ENCODE measurements at regions not wholly inside any gene's neighbourhood (a gene's known extent, or its start where the extent isn't known, plus 50 kb on each side); places are given as distances from the start of the nearest gene placed in this dataset.

DNA sequence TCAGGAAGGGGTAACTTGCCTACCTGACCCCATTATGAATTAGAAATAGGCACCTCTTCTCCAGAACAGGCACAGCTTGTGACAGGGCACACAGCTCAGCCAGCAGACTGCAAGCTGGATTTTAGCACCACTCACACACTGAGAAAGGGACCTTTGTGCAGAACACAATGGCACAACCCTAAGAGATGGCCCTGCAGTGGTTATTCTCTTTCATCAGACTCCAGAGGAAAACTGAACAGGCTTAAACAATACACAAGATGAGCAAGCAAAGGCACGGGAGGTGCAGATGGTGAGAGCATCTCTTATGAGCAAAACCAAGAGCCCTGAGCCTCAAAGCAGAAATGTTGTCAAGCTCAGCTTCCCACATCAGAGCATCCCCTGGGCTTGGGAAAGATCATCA lies 93.8 kb upstream of the LRRC55 start:
- H3K27ac Mint-ChIP-seq: no peak overlapping the region
- no peaks in the 10 kb centered on the region for H3K4me1 Mint-ChIP-seq
- no peak overlapping the region for H3K4me3 Mint-ChIP-seq
- intact Hi-C loops (cut with micrococcal nuclease): no loop called here
- no peaks in the 10 kb centered on the region for H3K9me3 Mint-ChIP-seq
- H3K36me3 Mint-ChIP-seq (ENCODE audit: low read depth): no peaks in the 10 kb centered on the region
- no peaks in the 10 kb centered on the region for H3K27me3 Mint-ChIP-seq
- DNase-seq: no peak

DNA sequence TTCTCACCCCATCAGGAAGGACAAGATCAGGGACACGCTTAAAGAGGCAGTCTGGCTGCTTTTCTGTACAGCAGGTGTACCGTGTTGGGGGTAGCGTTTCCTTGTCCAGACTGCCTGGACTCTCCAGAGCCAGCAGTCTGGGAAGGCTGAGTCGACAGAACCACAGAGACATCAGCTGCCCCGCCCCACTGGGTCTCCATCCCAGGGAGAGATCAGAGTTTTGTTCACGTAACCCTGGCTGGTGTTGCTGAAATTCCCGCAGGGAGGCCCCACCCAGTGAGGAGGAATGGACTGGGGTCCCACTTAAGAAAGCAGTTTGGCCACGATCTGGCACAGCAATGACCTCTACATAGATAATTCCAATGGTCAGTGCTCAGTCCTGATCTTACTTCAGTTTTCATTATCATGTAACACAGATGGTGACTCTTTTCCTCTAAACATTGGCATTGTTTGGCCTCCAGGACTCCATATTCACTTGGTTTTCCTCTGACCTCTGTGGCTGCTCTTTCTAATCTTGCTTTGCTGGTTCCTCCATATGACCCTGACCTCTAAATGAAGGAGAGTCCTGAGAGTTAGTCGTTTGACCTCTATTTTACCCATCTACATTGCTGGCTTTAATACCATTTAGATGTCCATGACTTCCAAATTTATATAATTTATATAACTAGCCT lies 89.6 kb upstream of the LRRC55 start:
- DNase-seq: no peak
- Mint-ChIP-seq H3K36me3 (ENCODE audit: low read depth) (no peaks in the 10 kb centered on the region), H3K27me3 (no peaks in the 10 kb centered on the region), H3K9me3 (no peaks in the 10 kb centered on the region), H3K27ac (no peak overlapping the region), H3K4me1 (no peaks in the 10 kb centered on the region), H3K4me3 (no peak overlapping the region)
- intact Hi-C loops (cut with micrococcal nuclease): no loop called here

DNA sequence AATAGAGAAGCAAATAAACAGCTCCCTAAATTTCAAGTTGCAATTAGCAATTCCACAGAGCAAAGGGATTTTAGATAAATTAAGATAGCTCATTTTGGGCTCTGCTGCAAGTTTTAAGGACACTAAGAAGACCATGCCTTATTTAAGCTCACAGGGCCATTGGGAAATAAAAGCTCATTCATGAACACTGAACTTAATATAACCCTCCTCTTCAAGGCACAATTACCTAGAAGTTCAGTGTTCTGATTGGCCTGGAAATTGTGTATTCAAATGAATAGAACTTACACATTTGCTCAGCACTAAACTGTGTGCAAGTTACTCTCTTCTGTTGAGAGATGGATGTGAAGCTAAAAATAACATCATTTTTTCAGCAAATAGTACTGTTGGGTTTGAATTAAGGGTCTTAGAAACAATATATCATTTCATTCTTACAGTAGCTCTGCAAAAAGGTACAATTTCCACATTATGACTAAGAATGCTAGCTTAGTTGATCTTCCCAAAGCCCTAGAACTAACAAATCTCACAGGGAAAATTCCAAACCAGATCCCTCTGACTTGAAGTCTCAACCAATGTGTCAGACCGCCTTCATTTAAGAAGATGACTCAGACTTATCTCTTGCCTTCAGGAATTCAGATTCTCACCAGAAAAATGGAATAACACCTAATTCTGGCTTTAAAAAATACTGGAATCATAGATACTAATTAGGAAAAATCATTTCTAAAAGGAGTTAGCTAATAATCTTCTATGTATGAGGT lies 87.4 kb upstream of the LRRC55 start:
- H3K4me3 Mint-ChIP-seq: no peak overlapping the region
- no peaks in the 10 kb centered on the region for H3K9me3 Mint-ChIP-seq

DNA sequence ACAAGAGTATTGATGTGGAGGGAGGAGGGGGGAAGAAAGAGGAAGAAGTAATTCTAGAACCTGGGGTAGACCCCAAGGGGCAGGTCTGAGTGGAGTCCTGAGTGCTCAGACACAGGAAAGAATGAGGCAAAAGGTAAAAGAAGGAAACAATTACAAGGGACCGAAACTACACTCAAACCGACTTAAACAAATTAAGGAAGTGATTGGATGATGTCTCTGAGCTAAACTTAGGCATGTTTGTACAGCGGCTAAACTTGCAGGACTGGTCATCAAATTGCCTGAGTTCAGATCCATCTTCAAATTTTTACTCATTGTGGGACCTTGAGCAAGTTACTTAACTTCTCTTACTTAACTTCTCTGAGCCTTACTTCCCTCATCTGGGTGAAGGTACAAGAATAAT lies 86.3 kb upstream of the LRRC55 start:
- H3K36me3 Mint-ChIP-seq (ENCODE audit: low read depth): no peaks in the 10 kb centered on the region

More for the DNA sequence above, 87.4 kb upstream of the LRRC55 start:
- no peak for DNase-seq
- H3K27me3 Mint-ChIP-seq: no peaks in the 10 kb centered on the region
- no peaks in the 10 kb centered on the region for H3K36me3 Mint-ChIP-seq (ENCODE audit: low read depth)
- no peak overlapping the region for H3K27ac Mint-ChIP-seq
- intact Hi-C loops (cut with micrococcal nuclease): no loop called here
- no peaks in the 10 kb centered on the region for H3K4me1 Mint-ChIP-seq

DNA sequence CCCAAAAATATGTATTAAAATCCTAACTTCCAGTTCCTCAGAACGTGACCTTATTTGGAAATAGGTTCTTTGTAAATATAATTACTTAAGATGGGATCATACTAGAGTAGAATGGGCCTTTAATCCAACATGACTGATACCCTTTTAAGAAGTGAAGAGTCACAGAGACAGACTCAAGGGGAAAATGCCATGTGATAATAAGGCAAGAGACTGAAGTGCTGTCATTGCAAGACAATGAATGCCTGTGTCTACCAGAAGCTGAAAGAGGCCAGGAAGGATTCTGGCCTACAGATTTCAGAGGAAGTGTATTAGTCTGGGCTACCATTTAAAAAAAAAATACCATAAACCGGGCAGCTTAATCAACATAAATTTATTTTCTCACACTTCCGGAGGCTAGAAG lies 85.9 kb upstream of the LRRC55 start:
- no peaks in the 10 kb centered on the region for H3K27me3 Mint-ChIP-seq
- intact Hi-C loops (cut with micrococcal nuclease): no loop called here
- H3K36me3 Mint-ChIP-seq (ENCODE audit: low read depth): no peaks in the 10 kb centered on the region
- no peaks in the 10 kb centered on the region for H3K4me1 Mint-ChIP-seq
- H3K27ac Mint-ChIP-seq: no peak overlapping the region
- DNase-seq: no peak
- no peaks in the 10 kb centered on the region for H3K9me3 Mint-ChIP-seq
- H3K4me3 Mint-ChIP-seq: no peak overlapping the region

More for the DNA sequence above, 86.3 kb upstream of the LRRC55 start:
- Mint-ChIP-seq H3K4me3 (no peak overlapping the region), H3K9me3 (no peaks in the 10 kb centered on the region), H3K27ac (no peak overlapping the region), H3K27me3 (no peaks in the 10 kb centered on the region), H3K4me1 (no peaks in the 10 kb centered on the region)
- DNase-seq: no peak
- intact Hi-C loops (cut with micrococcal nuclease): no loop called here

DNA sequence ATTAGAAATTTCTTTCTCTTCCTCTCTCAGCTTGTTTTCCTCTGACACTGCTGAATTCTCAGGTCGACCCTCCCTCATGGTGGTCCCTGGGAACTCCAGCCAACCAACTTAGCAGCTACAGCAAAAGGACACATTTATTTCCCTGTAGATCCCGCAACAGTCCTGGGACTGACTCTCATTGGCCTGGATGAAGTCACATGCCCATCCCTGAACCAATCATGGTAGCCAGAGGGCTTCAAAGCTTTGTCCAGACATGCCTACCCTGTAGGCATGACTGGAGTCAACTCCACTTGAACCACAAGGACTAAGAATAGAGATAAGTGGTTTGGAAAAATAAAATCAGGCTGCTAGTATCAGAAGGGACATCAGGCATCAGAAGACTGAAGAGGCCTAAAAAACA lies 84.6 kb upstream of the LRRC55 start:
- Mint-ChIP-seq H3K27me3 (no peaks in the 10 kb centered on the region), H3K4me1 (no peaks in the 10 kb centered on the region), H3K36me3 (ENCODE audit: low read depth) (no peaks in the 10 kb centered on the region), H3K4me3 (no peak overlapping the region), H3K9me3 (no peaks in the 10 kb centered on the region), H3K27ac (no peak overlapping the region)
- intact Hi-C loops (cut with micrococcal nuclease): no loop called here
- no peak for DNase-seq

DNA sequence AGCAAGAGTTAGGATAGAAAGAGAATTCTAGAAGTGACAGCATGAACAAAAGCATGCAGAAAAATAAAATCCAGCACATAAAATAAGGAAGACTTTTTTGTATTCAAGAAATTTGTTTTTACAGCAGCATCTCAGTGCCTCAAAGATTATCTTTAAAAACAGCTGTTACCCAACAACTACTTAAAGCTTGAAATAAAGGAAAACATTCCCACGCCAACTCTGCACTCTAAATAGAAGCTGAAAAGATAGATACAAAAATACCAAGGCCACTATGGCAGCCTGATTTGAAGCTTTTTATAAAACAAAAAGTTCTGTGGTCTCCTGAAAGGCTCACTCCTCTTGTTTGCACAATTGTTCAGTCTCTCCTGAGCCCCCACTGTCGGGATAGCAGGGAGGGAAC lies 83.6 kb upstream of the LRRC55 start:
- H3K4me1 Mint-ChIP-seq: no peaks in the 10 kb centered on the region
- intact Hi-C loops (cut with micrococcal nuclease): no loop called here
- no peaks in the 10 kb centered on the region for H3K9me3 Mint-ChIP-seq
- no peak for DNase-seq
- no peaks in the 10 kb centered on the region for H3K36me3 Mint-ChIP-seq (ENCODE audit: low read depth)
- no peaks in the 10 kb centered on the region for H3K27me3 Mint-ChIP-seq
- no peak overlapping the region for H3K27ac Mint-ChIP-seq
- H3K4me3 Mint-ChIP-seq: no peak overlapping the region

DNA sequence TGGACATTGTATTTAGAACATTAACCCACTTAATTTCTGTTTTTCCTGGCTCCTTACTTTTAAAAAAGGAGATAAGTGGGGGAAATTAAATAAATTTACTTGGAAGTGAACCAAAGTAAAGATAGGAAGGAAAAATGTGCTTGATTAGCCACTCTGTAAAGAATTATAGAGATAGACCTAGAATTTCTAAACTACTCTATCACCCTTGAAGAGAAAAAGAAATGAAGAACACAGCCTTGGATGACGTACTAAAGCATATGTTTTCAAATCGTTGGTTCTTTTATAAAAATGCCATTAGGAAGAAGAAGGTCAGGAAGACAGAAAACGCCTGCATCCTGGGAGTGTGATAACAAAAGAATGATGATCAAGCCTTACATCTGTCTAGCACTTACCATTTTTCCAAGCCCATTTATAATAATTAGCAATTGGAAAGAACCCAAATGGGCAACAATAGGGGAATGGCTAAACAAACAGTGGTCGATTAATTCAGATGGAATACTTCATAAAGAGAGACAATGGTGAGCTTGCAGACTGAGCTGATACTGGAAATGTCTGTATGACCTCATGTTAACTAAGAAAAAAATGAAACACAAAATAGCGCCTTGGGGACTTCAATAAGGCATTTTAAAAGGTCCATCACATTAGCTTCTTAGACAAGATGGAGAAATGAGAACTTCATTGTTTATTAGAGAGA lies 81.0 kb upstream of the LRRC55 start:
- Mint-ChIP-seq H3K4me3 (no peak overlapping the region), H3K9me3 (no peaks in the 10 kb centered on the region), H3K27ac (no peak overlapping the region), H3K27me3 (no peaks in the 10 kb centered on the region), H3K4me1 (no peaks in the 10 kb centered on the region), H3K36me3 (ENCODE audit: low read depth) (no peaks in the 10 kb centered on the region)
- intact Hi-C loops (cut with micrococcal nuclease): no loop called here
- DNase-seq: no peak

DNA sequence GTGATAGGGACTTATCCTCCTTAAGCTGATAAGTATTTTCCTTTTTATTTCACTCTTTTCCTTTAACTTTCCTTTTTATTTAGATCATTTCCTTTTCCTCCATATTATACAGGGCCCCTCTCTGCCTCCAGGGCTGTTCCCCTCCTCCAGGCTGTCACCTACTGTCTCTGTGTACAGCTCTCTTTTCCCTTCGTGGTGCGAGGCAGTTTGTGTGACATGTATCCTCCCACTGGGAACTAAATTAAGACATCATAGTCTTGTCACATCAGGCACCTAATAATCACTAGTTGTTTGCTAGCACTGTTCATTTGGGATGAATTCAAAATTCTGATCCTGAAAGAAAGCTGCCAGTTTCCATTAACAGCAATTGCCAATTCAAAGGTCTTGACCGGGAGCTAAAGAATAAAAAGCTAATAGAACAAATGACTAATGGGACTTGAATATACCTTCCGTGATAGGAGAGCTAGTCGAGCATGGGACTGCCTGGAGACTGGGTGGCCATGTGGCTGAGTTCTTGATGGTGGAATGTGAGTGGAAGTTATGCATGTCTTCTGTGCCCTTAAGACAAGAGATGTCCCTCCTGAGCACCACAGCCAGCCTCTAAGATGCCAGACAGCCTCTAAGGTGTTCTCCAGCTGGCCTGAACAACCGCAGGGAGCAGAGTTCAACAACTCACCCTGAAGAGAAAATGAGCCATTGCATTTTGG lies 77.7 kb upstream of the LRRC55 start:
- Mint-ChIP-seq H3K9me3 (peaks cover 2% of the 10 kb centered on the region), H3K4me1 (no peaks in the 10 kb centered on the region), H3K4me3 (no peak overlapping the region), H3K27me3 (no peaks in the 10 kb centered on the region), H3K27ac (no peak overlapping the region), H3K36me3 (ENCODE audit: low read depth) (no peaks in the 10 kb centered on the region)
- intact Hi-C loops (cut with micrococcal nuclease): no loop called here
- DNase-seq: no peak

DNA sequence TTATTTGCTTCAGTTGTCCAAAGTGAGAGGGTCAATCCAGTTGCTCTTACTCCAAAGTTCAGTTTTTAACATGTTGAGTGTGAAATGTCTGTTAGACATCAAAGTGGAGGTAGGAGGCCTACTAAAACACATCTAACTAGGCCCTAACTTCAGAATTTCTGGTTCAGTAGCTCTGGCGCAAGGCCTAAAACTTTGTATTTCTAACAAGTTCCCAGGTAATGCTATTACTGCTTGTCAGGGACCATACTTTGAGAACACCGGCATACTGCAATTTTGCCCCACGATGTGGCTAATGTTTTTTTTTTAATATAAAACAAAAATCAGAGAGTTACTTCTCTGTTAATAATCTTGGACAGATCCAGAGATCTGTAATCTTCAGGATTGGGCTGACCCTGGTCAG lies 72.4 kb upstream of the LRRC55 start:
- no peaks in the 10 kb centered on the region for H3K27me3 Mint-ChIP-seq
- no peaks in the 10 kb centered on the region for H3K36me3 Mint-ChIP-seq (ENCODE audit: low read depth)
- H3K4me1 Mint-ChIP-seq: no peaks in the 10 kb centered on the region
- H3K9me3 Mint-ChIP-seq: peaks cover 4% of the 10 kb centered on the region
- H3K27ac Mint-ChIP-seq: no peak overlapping the region
- DNase-seq: no peak
- intact Hi-C loops (cut with micrococcal nuclease): no loop called here
- no peak overlapping the region for H3K4me3 Mint-ChIP-seq

DNA sequence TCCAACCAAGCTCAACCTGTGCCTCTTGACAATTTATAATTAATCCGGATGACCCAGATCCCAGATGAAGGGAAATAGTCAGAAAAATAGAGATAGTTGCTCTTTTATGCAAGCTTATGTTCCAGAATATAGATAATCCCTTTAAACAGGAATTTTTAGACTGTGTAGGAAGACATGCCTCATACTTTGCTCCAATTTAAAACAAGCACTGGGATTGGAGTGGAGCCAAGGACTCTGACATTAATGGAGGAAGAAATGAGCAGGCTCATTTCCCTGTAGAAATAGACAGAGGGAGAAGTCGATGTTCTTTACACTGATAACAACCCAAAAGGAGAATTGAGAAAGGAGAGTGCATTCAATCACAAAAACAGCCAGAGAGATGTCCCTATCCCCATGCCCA lies 70.1 kb upstream of the LRRC55 start:
- H3K27me3 Mint-ChIP-seq: no peaks in the 10 kb centered on the region
- H3K9me3 Mint-ChIP-seq: peaks cover 4% of the 10 kb centered on the region
- DNase-seq: no peak
- no peaks in the 10 kb centered on the region for H3K36me3 Mint-ChIP-seq (ENCODE audit: low read depth)
- H3K4me3 Mint-ChIP-seq: no peak overlapping the region
- no peaks in the 10 kb centered on the region for H3K4me1 Mint-ChIP-seq
- intact Hi-C loops (cut with micrococcal nuclease): no loop called here
- H3K27ac Mint-ChIP-seq: no peak overlapping the region

DNA sequence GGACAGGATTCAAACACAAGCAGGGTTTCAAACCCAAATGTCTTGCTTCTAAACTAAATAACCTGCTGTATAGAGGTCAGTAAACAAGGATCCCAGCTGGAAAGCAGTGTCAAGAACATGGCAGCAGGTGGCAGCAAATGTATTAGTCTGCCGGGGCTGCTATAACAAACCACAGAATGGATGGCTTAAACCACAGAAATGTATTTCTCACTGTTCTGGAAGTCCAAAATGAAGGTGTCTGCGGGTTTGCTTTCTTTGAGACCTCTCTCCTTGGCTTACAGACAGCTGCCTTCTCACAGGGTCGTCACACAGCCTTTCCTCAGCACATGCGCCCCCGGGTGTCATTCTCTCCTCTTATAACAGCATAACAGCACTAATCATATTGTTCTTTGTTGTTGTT lies 65.1 kb upstream of the LRRC55 start:
- H3K4me3 Mint-ChIP-seq: no peak overlapping the region
- peak; percentile 59 for DNase-seq
- no peaks in the 10 kb centered on the region for H3K27me3 Mint-ChIP-seq
- no peak overlapping the region for H3K27ac Mint-ChIP-seq
- no peaks in the 10 kb centered on the region for H3K9me3 Mint-ChIP-seq
- intact Hi-C loops (cut with micrococcal nuclease): no loop called here
- no peaks in the 10 kb centered on the region for H3K4me1 Mint-ChIP-seq
- H3K36me3 Mint-ChIP-seq (ENCODE audit: low read depth): no peaks in the 10 kb centered on the region

DNA sequence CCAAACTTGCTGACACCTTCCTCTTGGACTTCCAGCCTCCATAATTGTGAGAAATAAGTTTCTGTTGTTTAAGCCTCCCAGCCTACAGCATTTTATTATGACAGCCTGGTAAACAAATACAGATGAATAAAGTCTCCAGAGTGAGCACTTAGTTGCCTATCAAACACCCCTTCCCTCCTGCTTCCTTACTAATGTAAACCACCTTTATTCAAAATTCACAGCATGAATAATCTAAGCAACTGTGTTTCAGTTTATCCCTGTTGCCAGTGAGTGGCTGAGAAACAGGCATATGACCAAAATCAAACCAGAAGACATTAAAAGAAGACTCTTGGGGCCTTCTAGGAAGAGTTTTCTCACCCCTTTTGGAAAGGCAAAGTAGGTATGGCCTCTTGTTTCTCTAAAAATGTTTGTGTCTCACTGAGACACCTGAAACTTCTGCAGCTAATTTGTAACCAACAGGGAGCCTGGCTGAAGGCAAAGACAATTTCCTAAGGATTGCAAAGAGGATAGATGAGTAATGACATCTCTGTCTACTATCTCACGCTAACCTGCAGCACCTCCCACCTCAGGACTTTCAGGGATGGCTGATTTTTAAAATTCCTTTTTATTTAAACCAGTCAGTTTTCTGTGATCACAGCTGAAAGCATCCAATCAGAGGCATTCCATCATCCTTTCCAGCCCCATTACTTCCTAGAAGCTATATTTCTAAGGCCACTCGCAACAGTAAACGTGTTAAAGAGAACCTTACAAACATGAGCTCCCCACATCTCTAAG lies 61.4 kb upstream of the LRRC55 start:
- no peaks in the 10 kb centered on the region for H3K9me3 Mint-ChIP-seq
- intact Hi-C loops (cut with micrococcal nuclease): no loop called here

More for the DNA sequence above, 61.4 kb upstream of the LRRC55 start:
- H3K27me3 Mint-ChIP-seq: peaks cover 15% of the 10 kb centered on the region
- no peak overlapping the region for H3K27ac Mint-ChIP-seq
- no peaks in the 10 kb centered on the region for H3K36me3 Mint-ChIP-seq (ENCODE audit: low read depth)
- no peaks in the 10 kb centered on the region for H3K4me1 Mint-ChIP-seq
- no peak for DNase-seq
- no peak overlapping the region for H3K4me3 Mint-ChIP-seq

All from activated CD4-positive, alpha-beta T cell treated with anti-CD3 and anti-CD28 coated beads, Interleukin-2, amount 10 ng/mL, durations not matched to agents 24 days and 14 days (primary cell).